ENCODE measurements at regions not wholly inside any gene's neighbourhood (a gene's known extent, or its start where the extent isn't known, plus 50 kb on each side); places are given as distances from the start of the nearest gene placed in this dataset.

GRCh38 chr6:100135977-100136376, 142.0 kb upstream of the MCHR2 start:
- H3K4me3 ChIP-seq (ENCODE audit: low read depth, low read length), result no peak overlapping the region
- TF ChIP-seq CTCF (IDR thresholded peaks at IDR 0.05; ENCODE audit: insufficient read depth, low read depth, low read length), result no peak
- no peak for DNase-seq (ENCODE audit: low read depth)

GRCh38 chr6:100134703-100135102, 140.7 kb upstream of the MCHR2 start:
- no peak for DNase-seq (ENCODE audit: low read depth)
- no peak overlapping the region for H3K4me3 ChIP-seq (ENCODE audit: low read depth, low read length)
- TF ChIP-seq CTCF (IDR thresholded peaks at IDR 0.05; ENCODE audit: insufficient read depth, low read depth, low read length), result no peak

- no peak for TF ChIP-seq CTCF (IDR thresholded peaks at IDR 0.05; ENCODE audit: insufficient read depth, low read depth, low read length)
- H3K4me3 ChIP-seq (ENCODE audit: low read depth, low read length), result no peak overlapping the region
- no peak for DNase-seq (ENCODE audit: low read depth)
Observed at GRCh38 chr6:100134297-100134696, 140.3 kb upstream of the MCHR2 start.

- no peak for TF ChIP-seq CTCF (IDR thresholded peaks at IDR 0.05; ENCODE audit: insufficient read depth, low read depth, low read length)
- H3K4me3 ChIP-seq (ENCODE audit: low read depth, low read length), result no peak overlapping the region
Observed at GRCh38 chr6:100132005-100132404, 138.0 kb upstream of the MCHR2 start.

GRCh38 chr6:100130630-100131029, 136.6 kb upstream of the MCHR2 start:
- TF ChIP-seq CTCF (IDR thresholded peaks at IDR 0.05; ENCODE audit: insufficient read depth, low read depth, low read length), result no peak
- no peak overlapping the region for H3K4me3 ChIP-seq (ENCODE audit: low read depth, low read length)
- no peak for DNase-seq (ENCODE audit: low read depth)

More at GRCh38 chr6:100132005-100132404, 138.0 kb upstream of the MCHR2 start:
- DNase-seq (ENCODE audit: low read depth), result no peak

- no peak for TF ChIP-seq CTCF (IDR thresholded peaks at IDR 0.05; ENCODE audit: insufficient read depth, low read depth, low read length)
- no peak overlapping the region for H3K4me3 ChIP-seq (ENCODE audit: low read depth, low read length)
- DNase-seq (ENCODE audit: low read depth), result no peak
Observed at GRCh38 chr6:100126790-100127484, 132.9 kb upstream of the MCHR2 start.
